DMS153 treated with DMSO at 0.1 percent for 48 hours (cell line): ENCODE measurements at regions not wholly inside any gene's neighbourhood (a gene's known extent, or its start where the extent isn't known, plus 50 kb on each side); places are given as distances from the start of the nearest gene placed in this dataset.

Source experiments
- DNase-seq: peaks from one replicate; lab custom pipeline; 2025; ENCODE audit not compliant: unreplicated experiment; lab: John Stamatoyannopoulos, UW

DNA sequence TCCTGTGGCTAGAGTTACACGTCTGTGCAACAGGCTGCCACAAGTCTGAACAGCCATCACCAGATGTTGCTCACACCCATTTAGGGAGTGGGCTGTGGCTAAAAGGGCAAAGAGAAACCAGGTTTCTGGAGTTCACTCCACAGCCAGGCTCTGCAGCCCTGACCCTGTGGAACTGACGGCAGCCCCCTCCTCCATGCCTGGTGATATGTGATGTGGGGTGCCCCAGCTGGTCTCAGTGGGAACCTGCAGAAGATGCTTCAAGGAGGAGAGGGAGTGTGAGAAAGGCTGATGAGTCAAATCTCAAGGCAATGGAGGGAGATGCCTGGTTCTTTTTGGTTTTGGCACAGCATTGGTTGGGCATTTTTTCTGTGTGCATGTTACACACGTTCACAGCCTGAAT, 130.6 kb downstream of the TPRA1 start:
- no peak for DNase-seq

DNA sequence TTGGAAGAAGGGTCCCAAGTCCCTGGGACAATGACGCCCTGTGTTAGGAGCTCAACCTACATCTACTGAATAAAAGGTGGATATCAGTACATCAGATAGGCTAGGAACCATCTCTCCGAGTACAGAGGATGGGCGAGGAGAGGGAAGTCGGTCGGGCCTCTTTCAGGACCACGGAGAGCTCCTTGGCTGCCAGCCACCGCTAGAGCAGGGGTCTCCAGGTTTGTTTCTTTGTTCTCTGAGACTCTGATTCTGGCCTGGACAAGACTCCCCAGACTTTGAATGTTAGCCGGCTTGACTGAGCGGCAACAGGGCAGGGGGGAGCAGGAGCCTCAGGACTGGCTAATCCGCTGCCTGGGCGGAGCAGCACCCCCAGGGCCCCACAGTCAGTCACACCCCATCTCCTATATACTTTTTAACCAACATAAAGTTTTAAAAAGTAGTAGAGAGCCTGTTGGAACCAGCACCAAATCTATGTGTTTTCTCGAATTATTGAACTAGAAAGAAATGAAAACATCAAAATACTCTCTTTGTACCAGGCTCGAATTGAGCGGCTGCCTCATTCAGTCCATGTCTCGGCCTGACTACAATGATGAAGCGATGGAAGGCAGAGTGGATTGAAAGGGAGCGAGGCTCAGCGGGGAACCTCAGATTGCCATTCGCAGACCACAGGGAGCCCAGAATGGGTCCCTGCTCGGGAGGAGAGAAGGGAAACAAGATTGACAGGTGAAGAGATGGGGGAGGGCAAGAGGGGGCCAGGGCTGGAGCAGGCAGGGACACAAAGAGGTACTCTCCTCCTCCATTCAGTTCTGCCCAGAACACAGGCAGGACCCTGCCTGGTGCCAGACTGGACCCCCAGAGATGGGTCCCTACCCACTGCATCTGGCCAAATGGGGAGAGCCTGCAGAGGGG, 131.6 kb downstream of the TPRA1 start:
- no peak for DNase-seq

DNA sequence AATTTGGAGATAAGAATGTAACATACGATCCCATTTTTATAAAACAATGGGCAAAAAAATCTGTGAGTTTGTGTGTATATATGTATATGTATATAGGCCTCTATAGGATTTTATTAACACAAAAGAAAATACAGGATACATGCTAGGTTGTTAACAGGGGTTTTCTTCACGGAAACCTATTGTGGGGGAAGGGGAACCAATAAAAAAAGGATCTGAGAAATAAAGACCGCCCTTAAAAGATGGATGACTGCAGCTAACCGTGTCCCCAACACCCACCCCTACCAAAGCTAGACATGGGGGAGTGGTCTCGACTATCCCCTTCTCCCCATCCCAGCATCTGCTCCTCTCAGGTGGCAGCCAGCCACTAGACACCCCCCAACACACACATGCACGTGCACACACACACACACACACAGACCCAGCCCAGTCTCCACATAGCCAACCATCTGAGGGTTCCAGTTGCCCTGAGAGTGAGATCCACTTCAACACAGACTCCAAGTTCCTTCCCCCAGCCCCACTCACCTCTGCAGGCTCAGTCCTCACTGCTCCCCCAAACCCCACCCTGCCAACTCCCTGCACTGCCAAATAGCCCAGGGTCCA, 132.9 kb downstream of the TPRA1 start:
- DNase-seq = no peak

DNA sequence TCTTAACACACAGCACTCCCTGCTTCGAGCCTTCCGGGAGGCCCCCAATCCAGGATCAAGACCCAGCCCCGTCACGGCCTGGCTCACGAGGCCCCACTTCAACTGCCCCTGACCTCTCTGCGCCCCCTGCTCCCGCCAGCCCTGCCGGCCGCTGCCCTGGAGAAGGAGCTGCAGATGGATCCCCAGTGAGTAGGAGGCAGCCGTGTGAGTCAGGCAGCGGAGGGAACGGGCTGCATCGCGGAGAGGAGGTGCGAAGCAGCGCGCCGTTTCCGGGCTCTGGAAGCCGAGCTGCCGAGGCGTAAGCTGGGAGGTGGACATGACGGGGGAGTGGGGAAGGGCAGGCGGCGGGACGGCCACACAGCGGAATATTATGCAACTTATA, 133.4 kb downstream of the TPRA1 start:
- DNase-seq = peak; percentile 62

DNA sequence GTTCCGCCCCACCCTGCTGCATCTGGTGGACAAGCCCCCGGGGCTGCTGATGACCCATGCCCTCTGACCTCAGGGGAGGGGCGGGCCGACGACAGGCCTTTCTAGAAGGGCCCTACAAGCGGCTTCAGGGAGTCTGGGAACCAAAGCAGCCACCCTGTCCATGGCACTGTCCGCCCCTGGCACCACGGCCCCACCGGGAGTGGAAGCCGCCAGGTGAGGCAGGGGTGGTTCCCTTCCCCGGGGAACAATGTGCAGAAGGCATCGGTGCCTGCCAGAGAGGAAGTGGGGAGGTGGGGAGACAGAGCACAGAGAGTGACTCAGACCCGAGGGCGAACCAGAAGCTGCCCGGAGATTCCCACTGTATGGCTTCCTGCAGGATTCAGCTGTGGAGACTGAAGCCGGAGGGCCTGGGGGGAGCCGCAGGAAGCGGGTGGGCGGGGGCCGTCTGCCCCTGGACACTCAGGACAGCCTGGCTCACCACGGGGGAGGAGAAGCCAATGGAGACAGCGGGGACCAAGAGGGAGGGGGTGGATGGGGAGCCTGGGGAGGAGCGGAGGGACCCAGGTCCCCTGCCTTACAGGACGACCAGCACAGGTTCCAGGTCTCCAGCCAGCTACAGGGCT, 134.0 kb downstream of the TPRA1 start:
- DNase-seq = peak; percentile 69

DNA sequence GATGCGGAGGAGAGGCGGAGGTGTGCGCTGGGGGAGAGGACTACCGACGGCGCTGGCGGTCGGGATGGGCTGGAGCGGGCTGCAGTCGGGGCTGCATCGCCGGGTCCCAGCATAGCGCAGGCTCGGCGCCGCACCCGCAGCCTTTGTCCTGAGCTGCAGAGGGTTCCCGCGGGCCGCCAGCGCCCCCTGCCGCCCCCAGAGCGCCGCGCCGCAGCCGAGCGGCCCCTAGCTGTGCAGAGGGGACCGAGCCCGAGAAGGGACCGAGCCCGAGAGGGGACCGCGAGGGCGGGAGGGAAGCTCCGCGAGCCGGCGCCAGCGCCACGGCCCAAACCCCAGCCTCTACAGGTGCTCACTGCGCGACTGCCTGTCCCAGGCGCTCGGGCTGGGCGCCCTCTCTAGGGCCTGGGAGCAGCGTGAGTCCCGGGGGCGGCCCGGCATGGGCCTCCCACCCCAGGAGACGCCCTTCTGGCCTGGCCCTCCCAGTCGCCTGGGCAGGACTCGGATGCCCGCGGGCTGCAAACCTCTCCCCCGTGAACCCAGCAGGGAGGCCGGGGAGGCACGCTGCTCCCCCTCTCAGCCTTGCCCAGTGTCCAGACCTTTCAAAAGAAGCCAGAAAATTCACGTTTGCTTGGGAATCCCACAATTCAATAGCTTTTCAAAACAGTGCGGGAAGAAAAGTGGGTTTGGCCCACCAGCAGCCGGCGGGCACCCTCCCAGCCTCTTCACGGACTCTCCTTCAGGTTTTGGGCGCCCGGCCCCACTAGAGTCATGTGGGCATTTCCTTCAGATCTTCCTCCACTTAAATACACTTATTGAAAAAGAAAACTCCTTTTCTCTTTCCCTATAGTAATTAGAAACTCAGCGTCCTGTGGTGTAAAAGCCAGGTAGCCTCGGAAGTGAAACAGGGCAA, 134.7 kb downstream of the TPRA1 start:
- peak; percentile 78 for DNase-seq

DNA sequence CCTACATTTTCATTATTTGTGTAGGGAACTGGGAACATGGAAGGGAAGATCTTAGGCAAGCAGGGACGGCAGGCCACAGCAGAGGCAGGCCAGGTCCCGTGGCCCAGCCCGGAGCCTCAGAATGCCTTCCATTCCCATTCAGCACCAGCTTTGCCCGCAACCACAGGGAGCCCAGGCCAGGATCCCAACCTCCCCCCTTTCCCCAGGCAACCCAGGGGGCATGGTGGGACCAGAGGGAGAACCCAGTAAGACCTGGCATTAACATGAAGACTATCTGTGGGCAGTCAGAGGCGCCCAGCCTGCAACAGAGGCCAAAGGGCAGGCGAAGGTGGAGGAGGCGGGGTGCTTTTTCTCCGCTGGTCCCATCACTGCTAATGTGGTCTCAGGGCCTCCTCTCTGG, 135.6 kb downstream of the TPRA1 start:
- DNase-seq = no peak

DNA sequence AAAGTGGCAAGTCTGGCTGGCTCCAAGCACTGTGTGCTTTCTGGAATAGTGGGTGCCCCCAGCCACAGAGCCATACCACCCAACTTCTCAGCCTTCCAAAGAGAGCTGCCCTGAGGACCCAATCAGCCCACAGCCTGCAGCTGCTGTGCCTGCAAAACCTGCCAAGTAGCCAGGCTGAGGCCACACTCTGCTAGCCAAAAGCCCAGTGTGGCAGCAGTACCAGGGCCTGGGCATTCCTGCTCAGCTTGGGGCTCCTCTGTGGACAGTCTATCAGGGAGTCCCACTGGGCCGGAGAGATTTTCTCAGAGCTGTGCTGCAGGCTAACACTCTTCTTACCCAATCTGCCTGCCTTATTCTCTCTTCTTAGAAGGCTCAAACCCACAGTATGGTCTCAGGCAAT, 136.5 kb downstream of the TPRA1 start:
- no peak for DNase-seq

DNA sequence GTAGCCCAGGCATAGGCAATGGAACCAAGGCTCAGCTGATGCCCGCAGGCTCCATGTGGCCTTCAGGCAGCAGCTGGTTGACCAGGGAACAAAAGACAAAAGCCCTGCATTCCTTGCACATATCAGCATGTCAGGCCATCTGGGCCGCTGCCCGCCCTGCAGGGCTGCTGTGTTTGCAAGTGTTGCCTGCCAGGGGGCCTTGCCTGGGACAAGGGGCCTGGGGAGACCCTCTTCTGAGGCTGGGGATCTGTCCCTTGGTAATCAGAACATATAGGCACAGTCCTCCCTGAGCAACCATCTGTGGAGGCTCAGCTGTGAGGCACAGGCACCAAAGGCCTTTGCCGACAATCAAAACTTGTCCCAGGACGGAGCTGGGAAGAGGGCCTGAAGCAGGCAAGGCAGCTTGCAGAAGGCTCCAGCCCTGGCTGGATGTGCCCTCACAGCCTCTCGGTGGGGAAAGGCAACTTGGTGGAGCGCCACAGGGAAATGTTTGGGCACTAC, 138.2 kb downstream of the TPRA1 start:
- no peak for DNase-seq

DNA sequence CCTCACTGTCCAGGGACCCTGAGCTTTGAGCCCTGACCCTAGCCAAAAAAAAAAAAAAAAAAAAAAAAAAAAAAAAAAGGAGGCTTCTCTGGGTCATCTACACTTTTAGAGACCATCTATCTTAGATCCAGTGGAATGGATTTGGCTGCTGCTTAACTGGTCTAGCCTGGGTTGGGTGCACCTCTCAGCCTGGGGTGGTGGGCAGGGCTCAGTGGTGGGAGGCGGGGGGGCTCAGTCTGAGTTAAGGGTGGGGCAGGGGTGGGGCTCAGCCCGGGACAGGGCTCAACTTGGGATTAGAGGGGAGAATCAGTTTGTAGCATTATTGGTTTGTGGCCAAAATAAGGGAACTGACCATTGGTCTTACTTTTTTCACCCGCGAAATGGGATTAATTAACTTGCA, 139.2 kb downstream of the TPRA1 start:
- DNase-seq = no peak

DNA sequence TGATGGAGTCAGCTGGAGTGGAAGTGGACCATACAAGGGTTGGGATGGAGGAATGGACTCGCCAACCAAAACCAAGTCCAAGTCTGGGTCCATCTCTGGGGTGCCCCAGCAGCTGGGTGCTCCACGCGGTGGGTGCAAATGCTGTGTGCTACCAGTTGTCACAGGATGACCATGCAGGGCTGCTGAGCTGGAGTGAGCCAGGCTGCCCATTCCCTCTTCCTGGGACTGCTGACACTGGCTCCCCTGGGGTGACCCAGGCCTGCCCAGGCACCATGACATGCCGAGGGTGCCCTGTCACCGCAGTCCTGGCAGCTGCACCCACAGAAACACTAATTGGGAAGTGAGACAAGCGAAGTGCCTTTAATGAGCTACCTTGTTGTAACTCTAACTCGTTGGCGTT, 140.2 kb downstream of the TPRA1 start:
- no peak for DNase-seq

DNA sequence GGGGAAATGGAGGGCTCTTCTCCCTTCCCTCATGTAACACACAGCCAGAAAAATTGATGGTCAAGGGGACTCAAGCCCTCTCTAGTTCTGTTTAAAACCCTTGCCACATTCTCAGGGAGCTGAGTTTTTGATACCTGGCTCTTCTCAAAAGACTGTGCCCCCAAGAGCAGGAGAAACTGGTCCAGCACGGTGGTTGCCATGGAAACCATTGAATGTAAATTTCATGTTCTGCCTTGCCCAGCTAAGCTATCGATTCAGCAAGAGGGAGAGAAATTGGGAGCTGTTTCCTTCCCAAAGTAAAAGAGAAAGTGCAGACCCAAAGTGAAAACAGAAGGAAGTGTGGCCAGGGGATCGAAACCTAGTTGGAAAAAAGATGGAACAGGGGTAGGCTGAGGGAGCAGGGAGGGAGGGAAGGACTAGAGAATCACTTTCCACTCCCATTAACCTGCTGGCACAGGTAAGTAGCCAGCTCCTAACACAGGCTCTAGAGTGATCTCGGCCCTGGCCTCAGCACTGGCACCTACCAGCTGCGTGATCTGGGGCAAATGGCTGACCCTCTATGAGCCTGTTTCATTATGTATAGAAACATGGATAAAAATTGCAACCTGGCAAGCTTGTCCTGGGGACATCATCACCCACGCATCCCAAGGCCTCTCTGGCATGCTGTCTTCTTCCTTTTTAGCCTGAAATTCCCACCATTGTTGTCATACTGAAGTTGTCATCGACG, 140.9 kb downstream of the TPRA1 start:
- DNase-seq = no peak

DNA sequence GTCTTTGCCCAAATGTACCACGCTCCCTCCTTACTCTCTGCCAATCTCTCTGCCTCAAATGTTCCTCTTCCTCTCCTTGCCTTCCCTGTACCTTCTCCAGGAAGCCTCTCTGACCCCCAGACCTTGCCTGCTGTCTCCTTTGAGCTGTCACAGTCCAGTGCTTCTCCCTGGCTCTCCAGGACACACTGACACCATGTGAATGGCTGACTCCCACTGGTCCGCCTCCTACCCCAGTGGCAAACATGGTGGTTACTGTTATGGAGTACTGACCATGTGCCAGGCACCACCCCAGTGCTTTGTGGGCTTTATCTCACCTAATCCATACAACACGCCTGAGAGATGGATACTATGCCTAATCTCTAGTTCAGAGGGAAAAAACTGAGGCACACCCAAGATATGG, 141.9 kb downstream of the TPRA1 start:
- no peak for DNase-seq

DNA sequence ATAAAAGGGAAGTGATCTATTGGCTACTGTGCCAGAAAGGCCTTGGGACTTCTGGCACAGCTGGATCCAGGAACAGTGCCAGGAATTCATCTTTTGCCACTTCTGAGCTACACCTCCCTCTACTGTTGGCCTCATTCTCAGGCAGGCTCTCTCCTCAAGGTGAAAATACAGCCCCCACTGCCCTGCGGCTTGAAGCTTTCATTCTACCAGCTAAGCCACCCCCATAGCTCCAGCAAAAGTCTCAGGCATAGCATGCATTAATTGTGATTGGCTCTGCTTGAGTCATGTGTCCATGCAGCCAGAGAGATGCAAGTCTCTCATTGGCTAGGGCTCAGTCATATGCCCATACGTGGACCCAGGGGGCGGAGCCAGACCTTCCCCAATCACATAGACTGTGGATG, 142.4 kb downstream of the TPRA1 start:
- no peak for DNase-seq

DNA sequence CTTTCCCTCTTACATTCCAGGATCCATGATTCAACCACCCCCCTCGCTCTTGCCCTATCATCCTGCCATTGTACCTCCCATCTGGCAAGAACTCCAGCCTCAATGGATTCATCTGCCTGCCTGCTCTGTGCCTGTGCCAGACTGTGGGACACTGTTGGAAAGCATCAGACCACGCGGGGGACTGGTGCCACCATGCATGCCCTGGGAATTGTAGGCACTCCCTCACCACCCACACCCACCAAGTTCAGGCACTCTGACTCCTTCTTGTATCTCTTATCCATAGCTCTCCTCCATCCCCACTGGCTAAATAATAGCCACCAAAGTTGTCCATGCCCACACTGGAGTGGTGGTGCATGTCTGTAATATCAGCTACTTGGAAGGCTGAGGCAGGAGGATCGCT, 143.8 kb downstream of the TPRA1 start:
- no peak for DNase-seq

DNA sequence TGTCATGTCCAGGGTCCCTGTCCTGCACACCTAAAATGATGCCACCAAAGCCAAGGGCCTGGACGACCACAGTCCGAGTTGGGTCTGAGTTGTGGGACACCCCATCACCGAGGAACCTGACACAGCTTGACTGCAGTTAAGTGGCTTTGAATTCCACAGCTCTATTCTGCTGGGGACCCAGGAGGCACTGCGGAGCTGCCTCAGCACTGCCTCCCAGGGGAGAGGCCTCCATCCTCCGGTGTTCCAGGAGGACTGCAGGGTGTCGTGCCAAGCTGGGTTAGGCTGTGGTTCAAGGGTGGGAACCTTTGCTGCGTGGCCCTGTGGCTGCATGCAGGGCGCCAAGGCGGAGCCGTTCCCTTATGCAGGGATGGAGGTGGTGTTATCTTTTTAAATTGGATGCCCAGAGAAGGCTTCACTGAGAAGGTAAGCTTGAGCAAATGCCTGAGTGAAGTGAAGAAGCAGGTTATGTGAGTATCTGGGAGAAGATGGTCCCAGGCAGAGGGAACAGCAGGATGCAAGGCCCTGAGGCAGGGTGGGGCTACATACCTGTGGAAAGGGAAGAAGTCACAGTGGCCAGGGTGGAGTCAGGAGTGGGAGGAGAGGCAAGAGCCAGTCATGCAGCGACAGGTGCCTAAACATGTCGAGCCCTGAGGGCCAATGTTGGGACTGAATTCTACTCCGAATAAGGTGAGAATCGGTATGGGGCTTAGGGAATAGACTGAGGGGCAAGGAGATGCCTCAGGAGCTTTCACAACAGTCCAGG, 144.8 kb downstream of the TPRA1 start:
- no peak for DNase-seq

DNA sequence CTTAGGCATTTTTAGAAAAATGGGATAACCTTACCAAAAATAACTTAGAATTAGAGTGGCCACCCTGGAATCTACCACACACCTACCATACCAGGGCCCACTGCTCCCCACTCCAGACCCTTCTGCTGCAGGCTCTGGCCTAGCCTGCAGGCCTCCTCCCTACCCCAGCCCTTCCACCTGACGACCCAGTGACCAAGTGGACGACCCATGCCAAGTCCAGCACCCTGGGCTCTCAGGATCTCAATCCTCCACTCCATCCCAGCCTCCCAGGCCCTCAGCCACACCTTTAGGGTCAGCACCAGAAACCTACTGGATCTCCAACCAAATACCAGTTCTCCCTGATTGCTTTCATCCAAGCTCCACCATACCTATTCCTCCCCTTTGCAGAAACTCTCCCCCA, 145.8 kb downstream of the TPRA1 start:
- DNase-seq = no peak

DNA sequence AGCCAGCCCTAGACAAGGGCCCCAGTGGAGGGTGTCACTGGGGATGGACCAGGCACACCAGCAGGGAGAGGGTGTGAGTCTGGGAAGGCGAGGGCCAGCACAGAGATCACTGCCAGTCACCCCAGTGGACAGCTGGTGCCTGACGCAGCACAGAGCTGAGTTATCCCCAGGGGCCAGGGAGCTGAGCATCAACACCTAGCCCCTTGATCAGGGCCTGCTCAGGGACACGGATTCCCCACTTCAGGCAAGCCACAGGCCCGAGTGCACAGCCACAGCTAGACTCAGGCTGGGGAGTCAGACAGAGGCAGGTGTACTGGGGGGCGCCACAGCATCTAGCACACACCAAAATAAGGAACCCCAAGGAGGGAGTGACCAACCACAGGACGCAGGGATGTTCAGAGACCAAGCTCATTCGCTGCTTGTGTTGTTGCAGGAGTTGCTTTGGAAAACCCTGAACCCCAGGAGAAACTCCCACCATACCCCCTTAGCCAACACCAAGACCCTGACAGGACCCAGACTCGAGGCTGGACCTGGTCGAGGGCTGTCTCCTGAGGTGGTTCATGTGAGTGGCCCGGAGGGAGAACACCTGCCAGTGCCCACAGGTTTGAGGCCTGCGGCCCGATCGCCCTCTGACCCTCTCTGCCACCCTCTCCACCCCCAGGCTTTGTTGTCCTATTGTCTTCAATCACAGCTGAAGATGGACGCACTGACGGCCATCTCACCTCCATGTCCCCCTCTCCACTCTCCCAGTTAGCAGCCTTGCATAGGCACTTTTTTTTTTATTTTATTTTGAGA, 146.8 kb downstream of the TPRA1 start:
- DNase-seq = no peak

DNA sequence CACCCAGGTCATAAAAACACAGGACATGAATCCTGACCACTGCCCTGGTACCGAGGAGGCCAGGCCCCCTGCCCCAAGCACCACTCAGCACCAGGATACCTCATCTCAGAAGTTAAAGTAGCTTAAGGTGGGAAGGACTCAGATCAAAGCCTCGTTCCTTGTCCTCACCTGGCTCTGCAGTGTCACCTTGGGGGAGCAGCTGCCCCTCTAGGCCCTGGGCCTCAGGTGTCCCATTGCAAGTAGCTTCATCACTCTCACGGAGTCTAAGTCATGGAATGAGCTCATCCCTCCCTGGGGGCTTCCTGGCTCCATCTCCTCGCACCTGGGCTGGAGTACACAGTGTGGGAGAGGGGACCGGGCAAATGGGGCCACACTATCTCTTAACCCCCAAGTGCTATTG, 148.0 kb downstream of the TPRA1 start:
- no peak for DNase-seq
